GM18907 (cell line): ENCODE measurements at regions not wholly inside any gene's neighbourhood (a gene's known extent, or its start where the extent isn't known, plus 50 kb on each side); places are given as distances from the start of the nearest gene placed in this dataset.
"Not testable (repeated sequence)": the region's sequence is repeated elsewhere in the genome, so short reads cannot be mapped to it uniquely, and the experiment has no call there.

Source experiments
- ATAC-seq: cut with Tn5 transposase; IDR thresholded peaks from one replicate; pipeline ENCODE4 v1.9.1; 2021; ENCODE audit warnings: mild to moderate bottlenecking, moderate library complexity; ENCODE audit not compliant: unreplicated experiment

GRCh38 chr6:160804639-160805038 lies 102.6 kb downstream of the PLG start:
- ATAC-seq, result no peak

- no peak for ATAC-seq
These were observed 106.2 kb downstream of the PLG start for GRCh38 chr6:160808263-160808662.

GRCh38 chr6:160810238-160810637 lies 108.2 kb downstream of the PLG start:
- ATAC-seq, result no peak

DNA sequence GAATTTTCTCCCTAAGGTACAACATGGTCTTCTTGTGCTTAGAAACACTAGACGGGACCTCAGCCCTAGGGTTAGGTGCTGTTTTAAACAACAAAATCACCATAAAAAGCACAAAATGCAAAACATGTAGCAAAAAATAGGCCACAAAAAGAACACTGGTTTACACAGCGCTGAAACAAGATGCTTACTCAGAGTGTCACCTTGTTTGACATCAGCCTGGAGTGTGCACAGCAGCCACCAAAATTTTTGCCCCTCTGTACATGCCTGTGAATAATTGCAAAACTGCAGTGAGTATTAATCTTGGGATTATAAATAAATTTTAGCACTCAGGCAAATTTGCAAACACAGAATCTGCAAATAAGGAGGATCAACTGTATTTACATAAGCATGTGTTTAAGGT lies 110.1 kb downstream of the PLG start:
- ATAC-seq, result no peak

DNA sequence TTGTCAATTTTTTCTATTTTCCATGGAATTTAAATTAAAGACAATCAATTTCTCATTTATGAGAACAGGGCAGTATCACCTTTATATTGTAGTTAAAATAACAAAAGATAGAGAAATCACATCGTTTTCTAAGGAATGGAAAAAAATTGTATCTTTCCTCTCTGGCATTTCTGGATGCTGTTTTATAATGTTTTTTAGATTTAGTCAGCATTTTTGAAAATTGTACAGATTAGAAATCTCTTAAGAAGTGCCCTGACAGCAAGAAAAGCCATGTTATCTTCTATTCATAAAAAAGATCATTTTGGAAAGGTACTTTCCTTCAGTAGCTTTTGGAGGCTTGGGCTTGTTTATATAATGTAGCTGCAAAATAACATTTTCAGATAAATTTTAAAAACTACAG lies 116.9 kb downstream of the PLG start:
- no peak for ATAC-seq

GRCh38 chr6:160820661-160821060 lies 118.6 kb downstream of the PLG start:
- ATAC-seq, result not testable (repeated sequence)

DNA sequence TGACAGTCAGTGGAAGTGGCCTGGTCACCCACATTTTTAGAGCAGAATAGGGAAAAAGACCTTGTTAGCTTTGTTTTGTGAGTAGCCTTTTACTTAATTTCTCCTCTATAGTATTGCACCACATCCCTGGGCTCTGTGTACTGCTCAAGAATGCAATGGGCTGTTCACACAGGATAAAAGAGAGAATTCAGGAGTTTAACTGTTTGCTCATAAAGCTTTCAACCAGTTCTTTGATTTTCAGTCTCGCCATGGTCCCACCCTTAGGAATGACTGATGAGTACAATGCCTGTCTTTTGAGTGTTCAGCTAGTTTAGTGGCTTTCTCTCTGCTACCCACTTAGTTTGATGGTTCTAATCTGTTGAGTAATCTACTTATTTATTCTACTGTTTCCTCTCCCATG lies 129.7 kb downstream of the PLG start:
- no peak for ATAC-seq

GRCh38 chr6:160832422-160832821 lies 130.4 kb downstream of the PLG start:
- ATAC-seq, result no peak

GRCh38 chr6:160837146-160837545 lies 135.1 kb downstream of the PLG start:
- ATAC-seq, result no peak

DNA sequence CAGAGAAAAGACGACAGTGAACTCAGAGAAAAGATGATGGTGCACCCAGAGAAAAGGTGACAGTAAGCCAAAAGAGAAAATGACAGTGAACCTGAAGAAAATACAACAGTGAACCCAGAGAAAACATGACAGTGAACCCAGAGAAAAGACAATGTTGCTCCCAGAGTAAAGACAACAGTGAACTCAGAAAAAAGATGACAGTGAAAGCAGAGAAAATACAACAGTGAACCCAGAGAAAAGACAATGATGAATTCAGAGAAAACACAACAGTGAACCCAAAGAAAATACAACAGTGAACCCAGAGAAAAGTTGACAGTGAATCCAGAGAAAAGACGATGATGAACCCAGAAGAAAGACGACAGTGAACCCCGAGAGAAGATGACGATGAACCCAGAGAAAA lies 140.5 kb upstream of the MAP3K4 start:
- ATAC-seq, result no peak

DNA sequence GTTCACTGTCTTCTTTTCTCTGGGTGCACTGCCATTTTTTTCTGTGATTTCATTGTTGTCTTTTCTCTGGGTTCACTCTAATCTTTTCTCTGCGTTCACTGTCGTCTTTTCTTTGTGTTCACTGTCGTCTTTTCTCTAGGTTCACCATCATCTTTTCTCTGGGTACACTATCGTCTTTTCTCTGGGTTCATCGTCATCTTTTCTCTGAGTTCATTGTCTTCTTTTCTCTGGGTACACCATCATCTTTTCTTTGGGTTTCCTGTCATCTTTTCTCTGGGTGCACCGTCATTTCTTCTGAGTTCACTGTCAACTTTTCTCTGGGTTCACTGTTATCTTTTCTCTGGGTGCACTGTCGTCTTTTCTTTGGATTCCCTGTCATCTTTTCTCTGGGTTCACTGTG lies 137.6 kb upstream of the MAP3K4 start:
- no peak for ATAC-seq

GRCh38 chr6:160858886-160859285 lies 132.7 kb upstream of the MAP3K4 start:
- ATAC-seq, result no peak

GRCh38 chr6:160859822-160860221 lies 131.7 kb upstream of the MAP3K4 start:
- no peak for ATAC-seq

DNA sequence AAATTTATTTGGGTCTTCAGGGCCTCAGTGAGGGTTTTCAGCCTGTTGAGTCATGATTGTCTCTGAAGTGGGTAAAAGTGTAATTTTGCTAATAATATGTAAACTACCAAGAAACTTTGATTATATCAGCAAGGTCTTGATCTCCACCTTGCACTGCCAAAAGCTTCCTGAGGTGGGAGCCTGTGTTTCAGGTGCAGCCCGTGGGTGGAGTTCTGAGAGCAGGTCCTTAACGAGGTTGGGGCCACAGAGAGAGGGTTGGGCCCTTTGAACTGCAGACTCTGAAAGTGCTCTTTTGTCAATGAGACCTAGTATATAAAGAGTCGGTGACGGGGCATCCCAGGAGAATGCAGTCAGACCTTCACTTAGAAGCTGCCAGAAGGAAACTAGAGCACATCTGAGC lies 129.7 kb upstream of the MAP3K4 start:
- ATAC-seq, result no peak

GRCh38 chr6:160863782-160864181 lies 127.8 kb upstream of the MAP3K4 start:
- no peak for ATAC-seq

- ATAC-seq, result peak; percentile 53
These were observed 120.2 kb upstream of the MAP3K4 start for GRCh38 chr6:160871320-160871719.

DNA sequence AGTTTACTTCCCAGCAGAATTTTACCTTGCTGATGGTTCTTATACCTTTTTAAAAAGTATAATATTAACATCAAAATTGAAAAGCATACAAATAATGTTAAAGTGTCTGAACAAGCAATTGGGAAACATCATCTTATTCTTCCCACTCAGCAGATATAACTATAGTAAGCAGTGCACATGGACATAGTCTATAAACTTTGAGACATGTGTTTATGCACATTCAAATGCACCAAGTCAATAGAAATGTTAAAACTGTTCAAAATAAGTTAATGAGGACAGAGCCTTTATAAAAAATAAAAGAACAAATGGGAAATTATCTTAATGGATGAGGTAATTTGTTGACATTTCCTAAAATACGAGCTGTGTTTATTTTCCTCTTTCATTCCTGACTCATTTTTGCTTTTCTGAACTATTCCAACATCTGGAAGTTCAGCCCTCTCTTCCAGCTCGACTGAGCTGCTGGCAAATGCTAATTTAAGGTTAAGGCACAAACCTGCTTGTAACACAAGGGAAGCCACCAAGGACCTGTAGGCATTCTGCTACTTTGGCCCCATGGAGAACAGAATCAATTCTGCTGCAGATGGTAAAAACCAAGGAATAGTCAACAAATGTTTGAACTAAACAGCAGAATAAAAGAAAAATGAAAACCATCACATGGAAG lies 110.3 kb upstream of the MAP3K4 start:
- ATAC-seq, result no peak

DNA sequence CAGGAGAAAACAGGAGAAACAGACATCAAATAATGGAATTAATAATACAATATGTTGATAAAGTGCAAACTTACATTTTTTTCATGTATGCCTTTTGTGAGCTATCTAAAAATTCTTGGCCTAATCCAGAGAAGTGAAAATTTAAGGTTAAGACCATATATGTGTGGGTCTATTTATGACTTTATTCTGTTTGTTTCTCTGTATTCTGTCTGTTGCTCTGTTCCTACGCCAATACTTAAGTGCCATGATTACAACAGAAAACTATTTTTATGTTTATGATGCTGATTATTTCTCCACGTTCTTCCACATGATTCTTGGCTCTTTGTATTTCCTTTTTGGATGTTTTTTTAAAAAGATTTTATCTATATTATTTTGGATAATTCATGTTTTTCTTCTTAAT lies 109.6 kb upstream of the MAP3K4 start:
- no peak for ATAC-seq

DNA sequence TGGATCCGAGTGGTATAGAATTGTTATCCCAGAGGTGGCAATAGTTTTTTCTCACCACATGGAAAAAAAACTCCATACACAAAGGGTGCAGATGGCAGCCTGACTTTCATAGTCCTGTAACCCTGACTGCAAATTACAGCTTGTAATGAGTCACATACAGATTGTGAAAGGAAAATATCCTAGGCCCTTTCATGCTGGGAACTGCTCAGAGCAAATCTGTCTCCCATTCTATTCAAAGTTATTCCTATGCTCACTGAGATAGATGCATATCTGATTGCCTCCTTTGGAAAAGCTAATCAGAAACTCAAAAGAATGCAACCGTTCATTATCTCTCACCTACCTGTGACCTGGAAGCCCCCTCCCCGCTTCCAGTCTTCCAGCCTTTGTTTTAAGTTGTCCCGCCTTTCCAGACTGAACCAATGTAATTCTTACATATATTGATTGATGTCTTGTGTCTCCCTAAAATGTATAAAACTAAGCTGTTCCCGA lies 108.7 kb upstream of the MAP3K4 start:
- ATAC-seq, result no peak

DNA sequence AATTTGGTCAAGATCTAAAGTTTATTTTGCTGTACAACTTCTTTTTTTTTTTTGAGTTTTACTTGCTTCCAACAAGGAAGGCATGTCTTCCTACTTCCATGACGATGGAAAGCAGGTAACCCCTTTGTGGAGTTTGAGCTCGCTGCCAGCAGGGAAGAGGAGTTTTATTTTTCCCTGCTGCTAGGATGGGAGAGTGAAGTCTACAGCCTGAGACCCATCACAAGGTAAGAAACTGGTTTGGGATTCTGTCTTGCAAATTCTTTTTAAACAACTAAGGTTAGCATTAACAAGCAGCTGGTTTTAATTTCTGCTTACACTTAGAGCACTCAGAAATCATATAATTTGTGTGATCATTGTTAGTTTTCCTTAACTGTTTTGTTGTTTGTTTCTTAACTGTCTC lies 108.0 kb upstream of the MAP3K4 start:
- no peak for ATAC-seq

- ATAC-seq, result no peak
These were observed 107.6 kb upstream of the MAP3K4 start for GRCh38 chr6:160883999-160884398.

- ATAC-seq, result not testable (repeated sequence)
These were observed 102.4 kb upstream of the MAP3K4 start for GRCh38 chr6:160889148-160889547.

DNA sequence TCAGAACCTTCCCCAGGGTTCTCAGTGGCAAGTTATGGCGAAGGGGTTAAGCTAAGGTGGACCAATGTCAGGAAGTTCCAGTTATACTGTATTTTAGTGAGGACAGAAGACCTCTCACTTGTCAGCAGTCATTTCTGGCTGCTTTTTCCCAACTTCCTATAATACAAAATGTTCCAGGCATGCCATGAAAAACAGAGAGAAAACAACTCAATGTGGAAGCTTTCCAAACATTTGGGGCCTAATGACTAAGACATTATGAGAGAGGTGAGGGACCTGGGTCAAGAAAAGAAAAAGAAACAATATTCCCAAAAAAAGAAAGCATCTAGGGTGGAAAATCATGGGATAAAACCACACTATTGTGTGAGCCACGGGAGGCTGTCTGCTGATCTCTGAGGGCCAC lies 99.9 kb upstream of the MAP3K4 start:
- no peak for ATAC-seq
